ENCODE measurements at regions not wholly inside any gene's neighbourhood (a gene's known extent, or its start where the extent isn't known, plus 50 kb on each side); places are given as distances from the start of the nearest gene placed in this dataset.

DNA sequence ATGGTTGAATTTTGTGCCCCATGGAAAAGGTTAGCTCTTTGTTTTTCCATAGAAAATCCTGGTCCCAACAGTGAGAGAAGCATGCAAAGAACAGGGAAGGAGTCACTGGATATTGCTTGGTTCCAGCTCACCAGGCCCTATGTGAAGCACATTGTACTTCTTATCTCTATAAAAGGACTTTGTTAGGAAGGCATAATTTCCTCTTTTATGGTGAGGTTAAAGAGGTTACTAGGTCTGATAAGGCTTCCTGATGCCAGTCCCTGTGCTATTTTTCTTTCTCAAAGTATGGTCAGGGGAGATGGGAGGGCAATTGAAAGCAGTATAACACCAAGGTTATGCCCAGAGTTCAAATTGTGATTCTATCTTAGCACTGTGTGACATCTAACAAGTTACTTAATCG lies 162.6 kb downstream of the KIF18A start:
- TF ChIP-seq, protein P1, sequence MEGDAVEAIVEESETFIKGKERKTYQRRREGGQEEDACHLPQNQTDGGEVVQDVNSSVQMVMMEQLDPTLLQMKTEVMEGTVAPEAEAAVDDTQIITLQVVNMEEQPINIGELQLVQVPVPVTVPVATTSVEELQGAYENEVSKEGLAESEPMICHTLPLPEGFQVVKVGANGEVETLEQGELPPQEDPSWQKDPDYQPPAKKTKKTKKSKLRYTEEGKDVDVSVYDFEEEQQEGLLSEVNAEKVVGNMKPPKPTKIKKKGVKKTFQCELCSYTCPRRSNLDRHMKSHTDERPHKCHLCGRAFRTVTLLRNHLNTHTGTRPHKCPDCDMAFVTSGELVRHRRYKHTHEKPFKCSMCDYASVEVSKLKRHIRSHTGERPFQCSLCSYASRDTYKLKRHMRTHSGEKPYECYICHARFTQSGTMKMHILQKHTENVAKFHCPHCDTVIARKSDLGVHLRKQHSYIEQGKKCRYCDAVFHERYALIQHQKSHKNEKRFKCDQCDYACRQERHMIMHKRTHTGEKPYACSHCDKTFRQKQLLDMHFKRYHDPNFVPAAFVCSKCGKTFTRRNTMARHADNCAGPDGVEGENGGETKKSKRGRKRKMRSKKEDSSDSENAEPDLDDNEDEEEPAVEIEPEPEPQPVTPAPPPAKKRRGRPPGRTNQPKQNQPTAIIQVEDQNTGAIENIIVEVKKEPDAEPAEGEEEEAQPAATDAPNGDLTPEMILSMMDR (IDR thresholded peaks at IDR 0.05; ENCODE audit: low read depth, low read length): no peak
- TF ChIP-seq EZH2phosphoT487 (IDR thresholded peaks at IDR 0.05; ENCODE audit: low read depth): no peak

Data from OCI-LY3 (cell line).